ENCODE measurements at regions not wholly inside any gene's neighbourhood (a gene's known extent, or its start where the extent isn't known, plus 50 kb on each side); places are given as distances from the start of the nearest gene placed in this dataset.
"Not testable (repeated sequence)": the region's sequence is repeated elsewhere in the genome, so short reads cannot be mapped to it uniquely, and the experiment has no call there.

- TF ChIP-seq, protein P1, sequence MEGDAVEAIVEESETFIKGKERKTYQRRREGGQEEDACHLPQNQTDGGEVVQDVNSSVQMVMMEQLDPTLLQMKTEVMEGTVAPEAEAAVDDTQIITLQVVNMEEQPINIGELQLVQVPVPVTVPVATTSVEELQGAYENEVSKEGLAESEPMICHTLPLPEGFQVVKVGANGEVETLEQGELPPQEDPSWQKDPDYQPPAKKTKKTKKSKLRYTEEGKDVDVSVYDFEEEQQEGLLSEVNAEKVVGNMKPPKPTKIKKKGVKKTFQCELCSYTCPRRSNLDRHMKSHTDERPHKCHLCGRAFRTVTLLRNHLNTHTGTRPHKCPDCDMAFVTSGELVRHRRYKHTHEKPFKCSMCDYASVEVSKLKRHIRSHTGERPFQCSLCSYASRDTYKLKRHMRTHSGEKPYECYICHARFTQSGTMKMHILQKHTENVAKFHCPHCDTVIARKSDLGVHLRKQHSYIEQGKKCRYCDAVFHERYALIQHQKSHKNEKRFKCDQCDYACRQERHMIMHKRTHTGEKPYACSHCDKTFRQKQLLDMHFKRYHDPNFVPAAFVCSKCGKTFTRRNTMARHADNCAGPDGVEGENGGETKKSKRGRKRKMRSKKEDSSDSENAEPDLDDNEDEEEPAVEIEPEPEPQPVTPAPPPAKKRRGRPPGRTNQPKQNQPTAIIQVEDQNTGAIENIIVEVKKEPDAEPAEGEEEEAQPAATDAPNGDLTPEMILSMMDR (conservative IDR thresholded peaks at IDR 0.05; ENCODE audit: low read depth, low read length), result not testable (repeated sequence)
- TF ChIP-seq RFX5 (IDR thresholded peaks at IDR 0.05; ENCODE audit: low read depth, low read length); CEBPB (IDR thresholded peaks at IDR 0.05; ENCODE audit: low read depth, low read length); POLR2A (IDR thresholded peaks at IDR 0.05; ENCODE audit: low read depth, low read length); CHD1 (IDR thresholded peaks at IDR 0.05; ENCODE audit: low read depth, low read length); BHLHE40 (IDR thresholded peaks at IDR 0.05; ENCODE audit: low read depth, low read length); MAZ (IDR thresholded peaks at IDR 0.05; ENCODE audit: borderline replicate concordance, low read depth, low read length); MXI1 (IDR thresholded peaks at IDR 0.05; ENCODE audit: borderline replicate concordance, low read depth, low read length); SMC3 (IDR thresholded peaks at IDR 0.05; ENCODE audit: low read depth, low read length); MAFK (IDR thresholded peaks at IDR 0.05; ENCODE audit: low read depth, low read length); RAD21 (IDR thresholded peaks at IDR 0.05; ENCODE audit: low read length); ELK1 (IDR thresholded peaks at IDR 0.05; ENCODE audit: borderline replicate concordance, low read depth, low read length); RCOR1 (IDR thresholded peaks at IDR 0.05; ENCODE audit: insufficient replicate concordance, low read length): not testable (repeated sequence)
- TF ChIP-seq, protein P2, sequence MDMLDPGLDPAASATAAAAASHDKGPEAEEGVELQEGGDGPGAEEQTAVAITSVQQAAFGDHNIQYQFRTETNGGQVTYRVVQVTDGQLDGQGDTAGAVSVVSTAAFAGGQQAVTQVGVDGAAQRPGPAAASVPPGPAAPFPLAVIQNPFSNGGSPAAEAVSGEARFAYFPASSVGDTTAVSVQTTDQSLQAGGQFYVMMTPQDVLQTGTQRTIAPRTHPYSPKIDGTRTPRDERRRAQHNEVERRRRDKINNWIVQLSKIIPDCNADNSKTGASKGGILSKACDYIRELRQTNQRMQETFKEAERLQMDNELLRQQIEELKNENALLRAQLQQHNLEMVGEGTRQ (IDR thresholded peaks at IDR 0.05; ENCODE audit: low read depth, low read length), result not testable (repeated sequence)
These were observed 56.0 kb upstream of the PROP1 start for GRCh38 chr5:178052062-178052461.

Data from IMR-90 (cell line).